Smooth muscle cell (in vitro differentiated cells): ENCODE measurements at regions not wholly inside any gene's neighbourhood (a gene's known extent, or its start where the extent isn't known, plus 50 kb on each side); places are given as distances from the start of the nearest gene placed in this dataset.

Experiments
- DNase-seq: peaks from one replicate; lab custom pipeline; 2025; ENCODE audit not compliant: unreplicated experiment; lab: John Stamatoyannopoulos, UW
- H2AFZ ChIP-seq: fragments of 200-600 bp; sonication (generic); 2 replicates; pipeline ENCODE4 v1.6.0; 2016; ENCODE audit warnings: antibody characterized with exemption, low read depth, mild to moderate bottlenecking
- H3F3A ChIP-seq: fragments of 200-600 bp; sonication (generic); 2 replicates; pipeline ENCODE4 v1.6.0; 2017; ENCODE audit warnings: antibody characterized with exemption, low read depth
- H3K27ac ChIP-seq: fragments of 200-600 bp; sonication (generic); 2 replicates; pipeline ENCODE4 v1.5.1; 2016; ENCODE audit warnings: low read depth, mild to moderate bottlenecking
- H3K27me3 ChIP-seq: fragments of 200-600 bp; sonication (generic); 2 replicates; pipeline ENCODE4 v1.6.1; 2016; ENCODE audit warnings: low read depth, mild to moderate bottlenecking
- H3K36me3 ChIP-seq: fragments of 200-600 bp; sonication (generic); 2 replicates; pipeline ENCODE4 v1.5.1; 2016; ENCODE audit warnings: low read depth
- H3K4me1 ChIP-seq: fragments of 200-600 bp; sonication (generic); 2 replicates; pipeline ENCODE4 v1.5.1; 2016; ENCODE audit warnings: low read depth
- H3K4me2 ChIP-seq: fragments of 200-600 bp; sonication (generic); 2 replicates; pipeline ENCODE4 v1.6.0; 2016; ENCODE audit warnings: mild to moderate bottlenecking
- H3K4me3 ChIP-seq: fragments of 200-600 bp; sonication (generic); 2 replicates; pipeline ENCODE4 v1.5.1; 2016; ENCODE audit warnings: mild to moderate bottlenecking
- H3K79me2 ChIP-seq: fragments of 200-600 bp; sonication (generic); 2 replicates; pipeline ENCODE4 v1.6.0; 2016; ENCODE audit warnings: low read depth, mild to moderate bottlenecking
- H3K9ac ChIP-seq: fragments of 200-600 bp; sonication (generic); 2 replicates; pipeline ENCODE4 v1.6.0; 2016; ENCODE audit warnings: low read depth
- H3K9me3 ChIP-seq: fragments of 200-600 bp; sonication (generic); replicated peaks from 2 replicates; pipeline ENCODE4 v1.5.1; 2016; ENCODE audit warnings: low read depth
- H4K20me1 ChIP-seq: fragments of 200-600 bp; sonication (generic); 2 replicates; pipeline ENCODE4 v1.6.0; 2016; ENCODE audit warnings: low read depth
- CTCF ChIP-seq: fragments of 200-600 bp; sonication (generic); IDR thresholded peaks from 2 replicates; pipeline ENCODE4 v1.5.1; 2017; ENCODE audit warnings: borderline replicate concordance, mild to moderate bottlenecking, antibody characterized with exemption; ENCODE audit not compliant: insufficient read depth, poor library complexity, severe bottlenecking
- WGBS: methylation state at CpG from one replicate; pipeline ENCODE4 v1.1.7; 2016; ENCODE audit warnings: low lambda C conversion rate; 5-methylcytosine and 5-hydroxymethylcytosine counted together

- no peak for TF ChIP-seq CTCF
- H3F3A ChIP-seq: no peaks in the 10 kb centered on the region
- DNase-seq: no peak
These were observed 400.4 kb downstream of the WDR72 start for GRCh38 chr15:53359038-53359437.

GRCh38 chr15:53354874-53355273 lies 404.6 kb downstream of the WDR72 start:
- no peaks in the 10 kb centered on the region for H4K20me1 ChIP-seq
- no peak overlapping the region for H3K27ac ChIP-seq
- H3K27me3 ChIP-seq: no peaks in the 10 kb centered on the region
- no peaks in the 10 kb centered on the region for H3F3A ChIP-seq
- no peaks in the 10 kb centered on the region for H3K79me2 ChIP-seq
- H3K9me3 ChIP-seq: no peaks in the 10 kb centered on the region
- H3K36me3 ChIP-seq: no peaks in the 10 kb centered on the region
- TF ChIP-seq CTCF: no peak
- DNase-seq: no peak
- H3K4me3 ChIP-seq: no peak overlapping the region
- no peak overlapping the region for H2AFZ ChIP-seq
- no peaks in the 10 kb centered on the region for H3K4me1 ChIP-seq
- H3K9ac ChIP-seq: no peak overlapping the region
- H3K4me2 ChIP-seq: no peak overlapping the region

More at GRCh38 chr15:53359038-53359437, 400.4 kb downstream of the WDR72 start:
- Histone ChIP-seq H3K9me3 (no peaks in the 10 kb centered on the region), H3K4me2 (no peak overlapping the region), H3K27ac (no peak overlapping the region), H3K4me1 (no peaks in the 10 kb centered on the region), H4K20me1 (no peaks in the 10 kb centered on the region), H3K4me3 (no peak overlapping the region), H3K9ac (no peak overlapping the region), H3K36me3 (no peaks in the 10 kb centered on the region), H3K27me3 (no peaks in the 10 kb centered on the region), H3K79me2 (no peaks in the 10 kb centered on the region), H2AFZ (no peak overlapping the region)
- WGBS: 79% methylated on average over 2 of the region's 2 CpGs

- Histone ChIP-seq H3K27ac (no peak overlapping the region), H2AFZ (no peak overlapping the region), H3K4me1 (no peaks in the 10 kb centered on the region), H3K27me3 (no peaks in the 10 kb centered on the region), H3K4me3 (no peak overlapping the region), H3K9me3 (no peaks in the 10 kb centered on the region), H3K9ac (no peak overlapping the region), H3K36me3 (no peaks in the 10 kb centered on the region), H3F3A (no peaks in the 10 kb centered on the region), H3K4me2 (no peak overlapping the region), H3K79me2 (no peaks in the 10 kb centered on the region), H4K20me1 (no peaks in the 10 kb centered on the region)
- 65% methylated on average over 3 of the region's 3 CpGs for WGBS
- DNase-seq: no peak
- TF ChIP-seq CTCF: no peak
These were observed 408.1 kb downstream of the WDR72 start for GRCh38 chr15:53351373-53351772.

GRCh38 chr15:53346583-53346982 lies 412.9 kb downstream of the WDR72 start:
- no peaks in the 10 kb centered on the region for H3K79me2 ChIP-seq
- no peaks in the 10 kb centered on the region for H3F3A ChIP-seq
- H3K4me2 ChIP-seq: no peak overlapping the region
- H3K9me3 ChIP-seq: no peaks in the 10 kb centered on the region
- H3K27me3 ChIP-seq: no peaks in the 10 kb centered on the region
- no peak overlapping the region for H3K4me3 ChIP-seq
- H3K4me1 ChIP-seq: peaks cover 4% of the 10 kb centered on the region
- H3K9ac ChIP-seq: no peak overlapping the region
- DNase-seq: no peak
- H2AFZ ChIP-seq: no peak overlapping the region
- no peaks in the 10 kb centered on the region for H4K20me1 ChIP-seq
- no peak overlapping the region for H3K27ac ChIP-seq
- H3K36me3 ChIP-seq: no peaks in the 10 kb centered on the region
- TF ChIP-seq CTCF: no peak
- WGBS: 81% methylated on average over 3 of the region's 3 CpGs
